ENCODE measurements at regions not wholly inside any gene's neighbourhood (a gene's known extent, or its start where the extent isn't known, plus 50 kb on each side); places are given as distances from the start of the nearest gene placed in this dataset.

GRCh38 chr12:130286041-130286440, 51.6 kb upstream of the PIWIL1 start:
- TF ChIP-seq POLR2A (IDR thresholded peaks at IDR 0.05; ENCODE audit: borderline replicate concordance, extremely low read depth, insufficient read depth, insufficient read length) (no peak), EZH2 (IDR thresholded peaks at IDR 0.05) (no peak), EZH2phosphoT487 (IDR thresholded peaks at IDR 0.05; ENCODE audit: borderline replicate concordance) (no peak), RAD21 (IDR thresholded peaks at IDR 0.05; ENCODE audit: low read depth) (no peak), ELF1 (IDR thresholded peaks at IDR 0.05; ENCODE audit: borderline replicate concordance, low read depth) (no peak), MAX (IDR thresholded peaks at IDR 0.05) (no peak), FOSL1 (IDR thresholded peaks at IDR 0.05; ENCODE audit: low read depth) (no peak), TCF7L2 (IDR thresholded peaks at IDR 0.05; ENCODE audit: borderline replicate concordance, extremely low read depth, insufficient read depth, insufficient read length) (no peak), ATF3 (IDR thresholded peaks at IDR 0.05) (no peak)
- TF ChIP-seq, protein P1, sequence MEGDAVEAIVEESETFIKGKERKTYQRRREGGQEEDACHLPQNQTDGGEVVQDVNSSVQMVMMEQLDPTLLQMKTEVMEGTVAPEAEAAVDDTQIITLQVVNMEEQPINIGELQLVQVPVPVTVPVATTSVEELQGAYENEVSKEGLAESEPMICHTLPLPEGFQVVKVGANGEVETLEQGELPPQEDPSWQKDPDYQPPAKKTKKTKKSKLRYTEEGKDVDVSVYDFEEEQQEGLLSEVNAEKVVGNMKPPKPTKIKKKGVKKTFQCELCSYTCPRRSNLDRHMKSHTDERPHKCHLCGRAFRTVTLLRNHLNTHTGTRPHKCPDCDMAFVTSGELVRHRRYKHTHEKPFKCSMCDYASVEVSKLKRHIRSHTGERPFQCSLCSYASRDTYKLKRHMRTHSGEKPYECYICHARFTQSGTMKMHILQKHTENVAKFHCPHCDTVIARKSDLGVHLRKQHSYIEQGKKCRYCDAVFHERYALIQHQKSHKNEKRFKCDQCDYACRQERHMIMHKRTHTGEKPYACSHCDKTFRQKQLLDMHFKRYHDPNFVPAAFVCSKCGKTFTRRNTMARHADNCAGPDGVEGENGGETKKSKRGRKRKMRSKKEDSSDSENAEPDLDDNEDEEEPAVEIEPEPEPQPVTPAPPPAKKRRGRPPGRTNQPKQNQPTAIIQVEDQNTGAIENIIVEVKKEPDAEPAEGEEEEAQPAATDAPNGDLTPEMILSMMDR (IDR thresholded peaks at IDR 0.05 in 2 of 3, conservative IDR thresholded peaks at IDR 0.05 in 1 of 3; ENCODE audit: borderline replicate concordance in 1 of 3, insufficient read depth in 1 of 3, low read depth in 2 of 3, low read length in 2 of 3): no peak
- TF ChIP-seq, protein P2, sequence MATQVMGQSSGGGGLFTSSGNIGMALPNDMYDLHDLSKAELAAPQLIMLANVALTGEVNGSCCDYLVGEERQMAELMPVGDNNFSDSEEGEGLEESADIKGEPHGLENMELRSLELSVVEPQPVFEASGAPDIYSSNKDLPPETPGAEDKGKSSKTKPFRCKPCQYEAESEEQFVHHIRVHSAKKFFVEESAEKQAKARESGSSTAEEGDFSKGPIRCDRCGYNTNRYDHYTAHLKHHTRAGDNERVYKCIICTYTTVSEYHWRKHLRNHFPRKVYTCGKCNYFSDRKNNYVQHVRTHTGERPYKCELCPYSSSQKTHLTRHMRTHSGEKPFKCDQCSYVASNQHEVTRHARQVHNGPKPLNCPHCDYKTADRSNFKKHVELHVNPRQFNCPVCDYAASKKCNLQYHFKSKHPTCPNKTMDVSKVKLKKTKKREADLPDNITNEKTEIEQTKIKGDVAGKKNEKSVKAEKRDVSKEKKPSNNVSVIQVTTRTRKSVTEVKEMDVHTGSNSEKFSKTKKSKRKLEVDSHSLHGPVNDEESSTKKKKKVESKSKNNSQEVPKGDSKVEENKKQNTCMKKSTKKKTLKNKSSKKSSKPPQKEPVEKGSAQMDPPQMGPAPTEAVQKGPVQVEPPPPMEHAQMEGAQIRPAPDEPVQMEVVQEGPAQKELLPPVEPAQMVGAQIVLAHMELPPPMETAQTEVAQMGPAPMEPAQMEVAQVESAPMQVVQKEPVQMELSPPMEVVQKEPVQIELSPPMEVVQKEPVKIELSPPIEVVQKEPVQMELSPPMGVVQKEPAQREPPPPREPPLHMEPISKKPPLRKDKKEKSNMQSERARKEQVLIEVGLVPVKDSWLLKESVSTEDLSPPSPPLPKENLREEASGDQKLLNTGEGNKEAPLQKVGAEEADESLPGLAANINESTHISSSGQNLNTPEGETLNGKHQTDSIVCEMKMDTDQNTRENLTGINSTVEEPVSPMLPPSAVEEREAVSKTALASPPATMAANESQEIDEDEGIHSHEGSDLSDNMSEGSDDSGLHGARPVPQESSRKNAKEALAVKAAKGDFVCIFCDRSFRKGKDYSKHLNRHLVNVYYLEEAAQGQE (IDR thresholded peaks at IDR 0.05; ENCODE audit: low read depth): no peak

All from HCT116 (cell line).